PFSK-1 (cell line): ENCODE measurements at regions not wholly inside any gene's neighbourhood (a gene's known extent, or its start where the extent isn't known, plus 50 kb on each side); places are given as distances from the start of the nearest gene placed in this dataset.

Experiments used
- POLR2AphosphoS5 ChIP-seq: IDR thresholded peaks from 2 replicates; pipeline ENCODE4 v1.6.1; 2012; ENCODE audit warnings: low read depth, mild to moderate bottlenecking, control low read depth, low read length, moderate library complexity
- SIN3A ChIP-seq: IDR thresholded peaks from 2 replicates; pipeline ENCODE4 v1.6.1; 2012; ENCODE audit warnings: mild to moderate bottlenecking, low read length, moderate library complexity, borderline replicate concordance; ENCODE audit not compliant: insufficient read depth

- no peak for TF ChIP-seq POLR2AphosphoS5
- no peak for TF ChIP-seq SIN3A
Observed at GRCh38 chr2:12620759-12621158, 96.0 kb upstream of the TRIB2 start.
